ENCODE measurements at regions not wholly inside any gene's neighbourhood (a gene's known extent, or its start where the extent isn't known, plus 50 kb on each side); places are given as distances from the start of the nearest gene placed in this dataset.
A peak's percentile ranks its signal among the peaks of the same experiment; 100 is the strongest.

- DNase-seq, result no peak
These were observed 133.4 kb upstream of the DTNBP1 start for GRCh38 chr6:15796130-15796771.

- DNase-seq, result no peak
These were observed 131.0 kb upstream of the DTNBP1 start for GRCh38 chr6:15793826-15794225.

GRCh38 chr6:15793288-15793687 lies 130.5 kb upstream of the DTNBP1 start:
- no peak for DNase-seq

GRCh38 chr6:15792842-15793241 lies 130.0 kb upstream of the DTNBP1 start:
- DNase-seq, result no peak

GRCh38 chr6:15791448-15792181 lies 128.8 kb upstream of the DTNBP1 start:
- DNase-seq, result peak; percentile 63

- no peak for DNase-seq
These were observed 127.3 kb upstream of the DTNBP1 start for GRCh38 chr6:15790116-15790515.

- no peak for DNase-seq
These were observed 124.0 kb upstream of the DTNBP1 start for GRCh38 chr6:15786846-15787245.

- DNase-seq, result no peak
These were observed 120.7 kb upstream of the DTNBP1 start for GRCh38 chr6:15783484-15783883.

GRCh38 chr6:15781890-15782289 lies 119.1 kb upstream of the DTNBP1 start:
- DNase-seq, result no peak

GRCh38 chr6:15781333-15781732 lies 118.5 kb upstream of the DTNBP1 start:
- no peak for DNase-seq

- no peak for DNase-seq
These were observed 117.6 kb upstream of the DTNBP1 start for GRCh38 chr6:15780437-15780836.

- no peak for DNase-seq
These were observed 116.9 kb upstream of the DTNBP1 start for GRCh38 chr6:15779726-15780125.

GRCh38 chr6:15776458-15776980 lies 113.7 kb upstream of the DTNBP1 start:
- no peak for DNase-seq

- DNase-seq, result no peak
These were observed 112.9 kb upstream of the DTNBP1 start for GRCh38 chr6:15775741-15776140.

- DNase-seq, result no peak
These were observed 112.3 kb upstream of the DTNBP1 start for GRCh38 chr6:15775076-15775634.

- peak; percentile 25 for DNase-seq
These were observed 111.1 kb upstream of the DTNBP1 start for GRCh38 chr6:15773806-15774410.

GRCh38 chr6:15770347-15771143 lies 107.7 kb upstream of the DTNBP1 start:
- DNase-seq, result no peak

GRCh38 chr6:15769511-15770018 lies 106.7 kb upstream of the DTNBP1 start:
- DNase-seq, result no peak

- no peak for DNase-seq
These were observed 106.2 kb upstream of the DTNBP1 start for GRCh38 chr6:15768999-15769398.

- no peak for DNase-seq
These were observed 101.0 kb upstream of the DTNBP1 start for GRCh38 chr6:15763837-15764236.

- no peak for DNase-seq
These were observed 100.5 kb upstream of the DTNBP1 start for GRCh38 chr6:15763364-15763763.

- no peak for DNase-seq
These were observed 98.2 kb upstream of the DTNBP1 start for GRCh38 chr6:15761045-15761502.
